GM23338 (cell line): ENCODE measurements at regions not wholly inside any gene's neighbourhood (a gene's known extent, or its start where the extent isn't known, plus 50 kb on each side); places are given as distances from the start of the nearest gene placed in this dataset.

Source experiments
- ATAC-seq: fragments of 200-7000 bp; cut with Tn5 transposase; 3 replicates; pipeline ENCODE4 v1.9.1; 2020
- DNase-seq: peaks from one replicate; pipeline ENCODE4 v3.0.0-alpha.2; 2015; ENCODE audit warnings: low spot score
- H2AFZ ChIP-seq: fragments of 200-600 bp; sonication (generic); 2 replicates; pipeline ENCODE4 v1.8.0; 2016; ENCODE audit warnings: antibody characterized with exemption, mild to moderate bottlenecking, moderate library complexity
- H3F3A ChIP-seq: fragments of 200-600 bp; sonication (generic); replicated peaks from 2 replicates; pipeline ENCODE4 v1.8.0; 2017; ENCODE audit warnings: antibody characterized with exemption, mixed run types, low read depth
- H3K27ac ChIP-seq: fragments of 200-600 bp; sonication (generic); 2 replicates; pipeline ENCODE4 v1.6.1; 2016; ENCODE audit warnings: low read depth
- H3K27me3 ChIP-seq: fragments of 200-600 bp; sonication (generic); 2 replicates; pipeline ENCODE4 v1.8.0; 2016; ENCODE audit warnings: mild to moderate bottlenecking, mixed run types, moderate library complexity; ENCODE audit not compliant: insufficient read depth
- H3K36me3 ChIP-seq: fragments of 200-600 bp; sonication (generic); 2 replicates; pipeline ENCODE4 v1.8.0; 2016; ENCODE audit warnings: mild to moderate bottlenecking; ENCODE audit not compliant: insufficient read depth
- H3K4me1 ChIP-seq: fragments of 200-600 bp; sonication (generic); 2 replicates; pipeline ENCODE4 v1.8.0; 2016; ENCODE audit warnings: mild to moderate bottlenecking, moderate library complexity; ENCODE audit not compliant: insufficient read depth
- H3K4me2 ChIP-seq: fragments of 200-600 bp; sonication (generic); 2 replicates; pipeline ENCODE4 v1.7.1; 2017; ENCODE audit warnings: mixed run types
- H3K4me3 ChIP-seq: fragments of 200-600 bp; sonication (generic); 2 replicates; pipeline ENCODE4 v1.6.1; 2016; ENCODE audit warnings: mixed run types
- H3K79me2 ChIP-seq: fragments of 200-600 bp; sonication (generic); replicated peaks from 2 replicates; pipeline ENCODE4 v1.8.0; 2017; ENCODE audit warnings: mild to moderate bottlenecking; ENCODE audit not compliant: insufficient read depth
- H3K9me2 ChIP-seq: fragments of 200-600 bp; sonication (generic); 2 replicates; pipeline ENCODE4 v1.8.0; 2017; ENCODE audit not compliant: insufficient read depth
- H4K20me1 ChIP-seq: fragments of 200-600 bp; sonication (generic); replicated peaks from 2 replicates; pipeline ENCODE4 v1.8.0; 2017; ENCODE audit warnings: mild to moderate bottlenecking; ENCODE audit not compliant: insufficient read depth
- H3K27ac Mint-ChIP-seq: 2 replicates; pipeline ENCODE4 v1.8.0; 2020; ENCODE audit warnings: inconsistent platforms, mild to moderate bottlenecking, moderate library complexity, mixed read lengths
- H3K27me3 Mint-ChIP-seq: 3 replicates; pipeline ENCODE4 v1.8.0; 2022; ENCODE audit warnings: low read depth, mild to moderate bottlenecking, moderate library complexity, mixed read lengths, inconsistent platforms; ENCODE audit not compliant: insufficient read depth, poor library complexity
- H3K36me3 Mint-ChIP-seq: 3 replicates; pipeline ENCODE4 v1.8.0; 2021; ENCODE audit warnings: low read depth, mild to moderate bottlenecking, inconsistent platforms, moderate library complexity, mixed read lengths
- H3K4me1 Mint-ChIP-seq: 3 replicates; pipeline ENCODE4 v1.8.0; 2020; ENCODE audit warnings: mild to moderate bottlenecking, inconsistent platforms, mixed read lengths
- H3K4me3 Mint-ChIP-seq: 3 replicates; pipeline ENCODE4 v1.8.0; 2021; ENCODE audit warnings: moderate library complexity, mild to moderate bottlenecking, inconsistent platforms, mixed read lengths
- H3K9me3 Mint-ChIP-seq: 3 replicates; pipeline ENCODE4 v1.8.0; 2020; ENCODE audit warnings: moderate library complexity, mild to moderate bottlenecking, inconsistent platforms, mixed read lengths
- CREB1 ChIP-seq: fragments of 250-450 bp; sonication (Bioruptor Pico); IDR thresholded peaks from 2 replicates; pipeline ENCODE4 v1.5.0; 2020; ENCODE audit warnings: low read depth, mild to moderate bottlenecking, moderate library complexity
- ETS1 ChIP-seq: IDR thresholded peaks from 2 replicates; pipeline ENCODE4 v1.6.1; 2016; ENCODE audit warnings: antibody characterized with exemption
- EZH2 ChIP-seq: fragments of 200-600 bp; sonication (generic); IDR thresholded peaks from one replicate; pipeline ENCODE4 v1.8.0; 2017; ENCODE audit warnings: antibody characterized with exemption, mild to moderate bottlenecking, low read depth; ENCODE audit not compliant: unreplicated experiment
- EZH2phosphoT487 ChIP-seq: fragments of 200-600 bp; sonication (generic); IDR thresholded peaks from one replicate; pipeline ENCODE4 v1.8.1; 2018; ENCODE audit warnings: antibody characterized with exemption; ENCODE audit not compliant: unreplicated experiment
- JUNB ChIP-seq: IDR thresholded peaks from one replicate; pipeline ENCODE4 v1.6.1; 2016; ENCODE audit warnings: antibody characterized with exemption; ENCODE audit not compliant: unreplicated experiment
- NANOG ChIP-seq: IDR thresholded peaks from 2 replicates; pipeline ENCODE4 v1.6.1; 2016; ENCODE audit warnings: antibody characterized with exemption, borderline replicate concordance
- POLR2AphosphoS5 ChIP-seq: IDR thresholded peaks from 2 replicates; pipeline ENCODE4 v1.6.1; 2016; ENCODE audit warnings: antibody characterized with exemption, low read depth
- REST ChIP-seq: IDR thresholded peaks from one replicate; pipeline ENCODE4 v1.6.1; 2018; ENCODE audit warnings: antibody characterized with exemption; ENCODE audit not compliant: unreplicated experiment
- STAT1 ChIP-seq: IDR thresholded peaks from one replicate; pipeline ENCODE4 v1.6.1; 2016; ENCODE audit warnings: antibody characterized with exemption; ENCODE audit not compliant: unreplicated experiment
- ZNF114 ChIP-seq: fragments of 250-450 bp; sonication (Bioruptor Pico); IDR thresholded peaks from 2 replicates; pipeline ENCODE4 v1.5.0; 2020; ENCODE audit warnings: mild to moderate bottlenecking, moderate library complexity
- ZNF331 ChIP-seq: fragments of 250-450 bp; sonication (Bioruptor Pico); IDR thresholded peaks from 2 replicates; pipeline ENCODE4 v1.5.0; 2020; ENCODE audit warnings: low read depth, mild to moderate bottlenecking, moderate library complexity
- TF ChIP-seq, protein P1 (sequence below): fragments of 250-450 bp; sonication (Bioruptor Pico); IDR thresholded peaks from 2 replicates; pipeline ENCODE4 v1.5.0; 2020; ENCODE audit warnings: mild to moderate bottlenecking, moderate library complexity
- TF ChIP-seq, protein P2 (sequence below), 2 experiments: fragments of 200-600 bp in 1 of 2; sonication (generic) in 1 of 2; conservative IDR thresholded peaks; 2 replicates each; pipeline versions ENCODE4 v1.5.1 to v1.6.1; 2016 to 2017; ENCODE audit warnings: antibody characterized with exemption in 2 of 2, low read depth in 2 of 2, mild to moderate bottlenecking in 2 of 2, moderate library complexity in 1 of 2

DNA sequence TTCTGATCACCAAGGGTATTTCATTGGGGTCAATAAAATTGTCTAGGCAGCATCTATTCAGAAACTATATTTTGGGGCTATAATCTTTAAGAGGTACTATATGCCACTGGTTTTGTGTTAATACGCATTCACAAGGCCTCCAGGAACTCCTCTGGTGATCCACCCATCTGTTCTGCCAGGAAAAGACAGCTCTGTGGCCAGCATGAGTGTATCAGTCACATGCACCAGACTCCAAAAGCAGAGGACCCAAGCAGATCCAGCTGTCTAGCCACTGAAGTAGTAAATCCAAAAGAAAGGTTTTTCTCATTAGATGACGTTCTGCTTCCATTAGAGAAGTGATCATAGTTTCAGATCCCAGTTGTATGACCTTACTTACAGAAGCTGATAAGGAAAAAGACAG, 199.6 kb upstream of the CELF2 start:
- TF ChIP-seq EZH2phosphoT487 (no peak), STAT1 (no peak), ETS1 (no peak), ZNF114 (CRISPR knock-in tag) (no peak), EZH2 (no peak), JUNB (no peak), POLR2AphosphoS5 (no peak), CREB1 (CRISPR knock-in tag) (no peak), NANOG (no peak), ZNF331 (CRISPR knock-in tag) (no peak), REST (no peak)
- TF ChIP-seq, protein P1, sequence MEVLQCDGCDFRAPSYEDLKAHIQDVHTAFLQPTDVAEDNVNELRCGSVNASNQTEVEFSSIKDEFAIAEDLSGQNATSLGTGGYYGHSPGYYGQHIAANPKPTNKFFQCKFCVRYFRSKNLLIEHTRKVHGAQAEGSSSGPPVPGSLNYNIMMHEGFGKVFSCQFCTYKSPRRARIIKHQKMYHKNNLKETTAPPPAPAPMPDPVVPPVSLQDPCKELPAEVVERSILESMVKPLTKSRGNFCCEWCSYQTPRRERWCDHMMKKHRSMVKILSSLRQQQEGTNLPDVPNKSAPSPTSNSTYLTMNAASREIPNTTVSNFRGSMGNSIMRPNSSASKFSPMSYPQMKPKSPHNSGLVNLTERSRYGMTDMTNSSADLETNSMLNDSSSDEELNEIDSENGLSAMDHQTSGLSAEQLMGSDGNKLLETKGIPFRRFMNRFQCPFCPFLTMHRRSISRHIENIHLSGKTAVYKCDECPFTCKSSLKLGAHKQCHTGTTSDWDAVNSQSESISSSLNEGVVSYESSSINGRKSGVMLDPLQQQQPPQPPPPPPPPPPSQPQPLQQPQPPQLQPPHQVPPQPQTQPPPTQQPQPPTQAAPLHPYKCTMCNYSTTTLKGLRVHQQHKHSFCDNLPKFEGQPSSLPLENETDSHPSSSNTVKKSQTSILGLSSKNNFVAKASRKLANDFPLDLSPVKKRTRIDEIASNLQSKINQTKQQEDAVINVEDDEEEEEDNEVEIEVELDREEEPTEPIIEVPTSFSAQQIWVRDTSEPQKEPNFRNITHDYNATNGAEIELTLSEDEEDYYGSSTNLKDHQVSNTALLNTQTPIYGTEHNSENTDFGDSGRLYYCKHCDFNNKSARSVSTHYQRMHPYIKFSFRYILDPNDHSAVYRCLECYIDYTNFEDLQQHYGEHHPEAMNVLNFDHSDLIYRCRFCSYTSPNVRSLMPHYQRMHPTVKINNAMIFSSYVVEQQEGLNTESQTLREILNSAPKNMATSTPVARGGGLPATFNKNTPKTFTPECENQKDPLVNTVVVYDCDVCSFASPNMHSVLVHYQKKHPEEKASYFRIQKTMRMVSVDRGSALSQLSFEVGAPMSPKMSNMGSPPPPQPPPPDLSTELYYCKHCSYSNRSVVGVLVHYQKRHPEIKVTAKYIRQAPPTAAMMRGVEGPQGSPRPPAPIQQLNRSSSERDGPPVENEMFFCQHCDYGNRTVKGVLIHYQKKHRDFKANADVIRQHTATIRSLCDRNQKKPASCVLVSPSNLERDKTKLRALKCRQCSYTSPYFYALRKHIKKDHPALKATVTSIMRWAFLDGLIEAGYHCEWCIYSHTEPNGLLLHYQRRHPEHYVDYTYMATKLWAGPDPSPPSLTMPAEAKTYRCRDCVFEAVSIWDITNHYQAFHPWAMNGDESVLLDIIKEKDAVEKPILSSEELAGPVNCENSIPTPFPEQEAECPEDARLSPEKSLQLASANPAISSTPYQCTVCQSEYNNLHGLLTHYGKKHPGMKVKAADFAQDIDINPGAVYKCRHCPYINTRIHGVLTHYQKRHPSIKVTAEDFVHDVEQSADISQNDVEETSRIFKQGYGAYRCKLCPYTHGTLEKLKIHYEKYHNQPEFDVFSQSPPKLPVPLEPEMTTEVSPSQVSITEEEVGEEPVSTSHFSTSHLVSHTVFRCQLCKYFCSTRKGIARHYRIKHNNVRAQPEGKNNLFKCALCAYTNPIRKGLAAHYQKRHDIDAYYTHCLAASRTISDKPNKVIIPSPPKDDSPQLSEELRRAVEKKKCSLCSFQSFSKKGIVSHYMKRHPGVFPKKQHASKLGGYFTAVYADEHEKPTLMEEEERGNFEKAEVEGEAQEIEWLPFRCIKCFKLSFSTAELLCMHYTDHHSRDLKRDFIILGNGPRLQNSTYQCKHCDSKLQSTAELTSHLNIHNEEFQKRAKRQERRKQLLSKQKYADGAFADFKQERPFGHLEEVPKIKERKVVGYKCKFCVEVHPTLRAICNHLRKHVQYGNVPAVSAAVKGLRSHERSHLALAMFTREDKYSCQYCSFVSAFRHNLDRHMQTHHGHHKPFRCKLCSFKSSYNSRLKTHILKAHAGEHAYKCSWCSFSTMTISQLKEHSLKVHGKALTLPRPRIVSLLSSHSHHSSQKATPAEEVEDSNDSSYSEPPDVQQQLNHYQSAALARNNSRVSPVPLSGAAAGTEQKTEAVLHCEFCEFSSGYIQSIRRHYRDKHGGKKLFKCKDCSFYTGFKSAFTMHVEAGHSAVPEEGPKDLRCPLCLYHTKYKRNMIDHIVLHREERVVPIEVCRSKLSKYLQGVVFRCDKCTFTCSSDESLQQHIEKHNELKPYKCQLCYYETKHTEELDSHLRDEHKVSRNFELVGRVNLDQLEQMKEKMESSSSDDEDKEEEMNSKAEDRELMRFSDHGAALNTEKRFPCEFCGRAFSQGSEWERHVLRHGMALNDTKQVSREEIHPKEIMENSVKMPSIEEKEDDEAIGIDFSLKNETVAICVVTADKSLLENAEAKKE, result no peak
- TF ChIP-seq, protein P2, sequence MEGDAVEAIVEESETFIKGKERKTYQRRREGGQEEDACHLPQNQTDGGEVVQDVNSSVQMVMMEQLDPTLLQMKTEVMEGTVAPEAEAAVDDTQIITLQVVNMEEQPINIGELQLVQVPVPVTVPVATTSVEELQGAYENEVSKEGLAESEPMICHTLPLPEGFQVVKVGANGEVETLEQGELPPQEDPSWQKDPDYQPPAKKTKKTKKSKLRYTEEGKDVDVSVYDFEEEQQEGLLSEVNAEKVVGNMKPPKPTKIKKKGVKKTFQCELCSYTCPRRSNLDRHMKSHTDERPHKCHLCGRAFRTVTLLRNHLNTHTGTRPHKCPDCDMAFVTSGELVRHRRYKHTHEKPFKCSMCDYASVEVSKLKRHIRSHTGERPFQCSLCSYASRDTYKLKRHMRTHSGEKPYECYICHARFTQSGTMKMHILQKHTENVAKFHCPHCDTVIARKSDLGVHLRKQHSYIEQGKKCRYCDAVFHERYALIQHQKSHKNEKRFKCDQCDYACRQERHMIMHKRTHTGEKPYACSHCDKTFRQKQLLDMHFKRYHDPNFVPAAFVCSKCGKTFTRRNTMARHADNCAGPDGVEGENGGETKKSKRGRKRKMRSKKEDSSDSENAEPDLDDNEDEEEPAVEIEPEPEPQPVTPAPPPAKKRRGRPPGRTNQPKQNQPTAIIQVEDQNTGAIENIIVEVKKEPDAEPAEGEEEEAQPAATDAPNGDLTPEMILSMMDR (conservative IDR thresholded peaks at IDR 0.05; ENCODE audit: low read depth in 2 of 2), result no peak

More for the DNA sequence above, 199.6 kb upstream of the CELF2 start:
- DNase-seq, result no peak
- ATAC-seq, result no peak
- no peak overlapping the region for H3K4me3 Mint-ChIP-seq
- Histone ChIP-seq H3K27me3 (no peaks in the 10 kb centered on the region), H2AFZ (no peak overlapping the region), H3K36me3 (no peaks in the 10 kb centered on the region; the same call in 1 of the 2 replicates), H3K9me2 (peaks cover 9% of the 10 kb centered on the region), H4K20me1 (no peaks in the 10 kb centered on the region), H3K27ac (no peak overlapping the region), H3K4me1 (no peaks in the 10 kb centered on the region), H3F3A (no peaks in the 10 kb centered on the region), H3K79me2 (no peaks in the 10 kb centered on the region), H3K4me3 (no peak overlapping the region), H3K4me2 (no peak overlapping the region)
- peaks cover 15% of the 10 kb centered on the region for H3K9me3 Mint-ChIP-seq
- peaks cover 3% of the 10 kb centered on the region for H3K27me3 Mint-ChIP-seq
- peaks cover 10% of the 10 kb centered on the region; the same call in 2 of the 3 replicates for H3K36me3 Mint-ChIP-seq
- H3K27ac Mint-ChIP-seq, result no peak overlapping the region
- H3K4me1 Mint-ChIP-seq, result peaks cover 2% of the 10 kb centered on the region; the same call in 2 of the 3 replicates
